ENCODE measurements at regions not wholly inside any gene's neighbourhood (a gene's known extent, or its start where the extent isn't known, plus 50 kb on each side); places are given as distances from the start of the nearest gene placed in this dataset.

DNA sequence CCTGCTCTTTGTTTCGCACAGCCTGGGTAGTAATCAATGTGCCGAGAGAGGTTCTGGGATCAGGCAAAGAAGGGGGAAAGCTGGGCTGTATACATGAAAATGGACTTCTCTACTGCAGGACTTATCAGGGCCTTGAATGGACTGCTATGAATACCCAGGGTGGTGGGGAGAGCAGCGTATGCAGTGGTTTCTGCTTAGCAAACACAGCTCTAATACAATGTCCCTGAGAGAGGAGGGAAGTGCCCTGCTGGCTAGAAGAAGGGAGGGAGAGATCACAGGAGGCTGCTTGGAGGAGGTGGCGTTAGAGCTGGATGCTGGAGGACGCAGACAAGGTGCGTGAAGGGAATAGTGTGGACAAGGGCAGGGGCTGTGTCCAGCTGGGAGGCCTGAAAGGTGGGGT is 116.1 kb downstream of the PTPRS start:
- POLR2A ChIA-PET, result no interaction called here
- Mint-ChIP-seq H3K4me1 (peaks cover 3% of the 10 kb centered on the region), H3K27ac (no peak overlapping the region)

DNA sequence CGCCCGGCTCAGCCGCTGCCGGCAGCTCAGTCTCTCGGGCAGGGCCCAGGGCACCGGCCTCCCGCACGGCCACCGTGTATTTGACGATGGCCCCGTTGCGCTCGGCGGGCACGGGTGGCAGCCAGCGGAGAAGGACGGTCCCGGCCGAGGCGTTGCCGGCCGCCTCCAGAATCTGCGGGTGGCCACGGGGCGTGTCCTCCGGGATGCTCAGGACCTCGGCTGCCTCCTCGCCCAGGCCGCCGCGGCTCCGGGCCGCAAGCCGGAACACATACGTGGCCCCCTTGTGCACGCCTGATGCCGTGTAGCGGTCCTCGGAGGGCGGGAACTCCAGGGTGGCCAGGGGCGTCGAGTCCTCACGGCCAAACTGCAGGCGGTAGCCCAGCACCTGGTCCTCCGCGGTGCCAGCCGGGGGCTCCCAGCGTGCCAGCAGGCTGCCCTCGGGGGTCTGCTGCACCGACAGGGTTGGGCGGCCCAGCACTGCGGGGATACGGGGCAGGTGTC is 117.7 kb downstream of the PTPRS start:
- no peaks in the 10 kb centered on the region for H3K4me1 Mint-ChIP-seq

More for the DNA sequence above, 116.1 kb downstream of the PTPRS start:
- Mint-ChIP-seq H3K27me3 (peaks cover 15% of the 10 kb centered on the region), H3K4me3 (no peak overlapping the region), H3K36me3 (no peaks in the 10 kb centered on the region), H3K9me3 (no peaks in the 10 kb centered on the region)
- no peak for DNase-seq
- ATAC-seq (ENCODE audit: low read depth), result no peak

DNA sequence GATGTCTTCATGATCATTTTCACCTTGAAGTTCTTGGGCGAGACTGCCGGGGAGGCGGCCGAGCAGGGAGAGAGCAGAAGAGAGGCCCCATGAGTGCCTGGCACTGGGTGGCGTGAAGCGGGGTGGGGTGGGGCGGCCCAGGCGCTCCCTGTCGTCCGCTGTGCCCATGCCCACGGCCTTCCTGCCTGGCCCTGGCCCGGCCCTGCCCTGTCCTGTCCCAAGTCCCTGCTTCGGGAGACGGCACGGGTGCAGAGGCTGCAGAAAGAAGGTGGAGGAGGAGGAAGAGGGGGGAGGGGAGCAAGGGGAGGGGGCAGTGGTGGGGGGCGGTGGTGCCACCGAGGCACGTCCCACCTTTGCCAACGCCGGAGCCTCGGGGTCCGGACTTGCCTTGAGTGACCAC is 118.4 kb downstream of the PTPRS start:
- Mint-ChIP-seq H3K9me3 (no peaks in the 10 kb centered on the region), H3K4me1 (no peaks in the 10 kb centered on the region), H3K27ac (no peak overlapping the region), H3K4me3 (no peak overlapping the region), H3K36me3 (no peaks in the 10 kb centered on the region), H3K27me3 (no peaks in the 10 kb centered on the region)
- POLR2A ChIA-PET, result no interaction called here
- DNase-seq (no peak), ATAC-seq (ENCODE audit: low read depth) (no peak)

More for the DNA sequence above, 117.7 kb downstream of the PTPRS start:
- ATAC-seq (ENCODE audit: low read depth) (no peak), DNase-seq (no peak)
- Mint-ChIP-seq H3K27me3 (peaks cover 5% of the 10 kb centered on the region), H3K4me3 (no peak overlapping the region), H3K9me3 (no peaks in the 10 kb centered on the region), H3K36me3 (no peaks in the 10 kb centered on the region), H3K27ac (no peak overlapping the region)
- POLR2A ChIA-PET, result no interaction called here

DNA sequence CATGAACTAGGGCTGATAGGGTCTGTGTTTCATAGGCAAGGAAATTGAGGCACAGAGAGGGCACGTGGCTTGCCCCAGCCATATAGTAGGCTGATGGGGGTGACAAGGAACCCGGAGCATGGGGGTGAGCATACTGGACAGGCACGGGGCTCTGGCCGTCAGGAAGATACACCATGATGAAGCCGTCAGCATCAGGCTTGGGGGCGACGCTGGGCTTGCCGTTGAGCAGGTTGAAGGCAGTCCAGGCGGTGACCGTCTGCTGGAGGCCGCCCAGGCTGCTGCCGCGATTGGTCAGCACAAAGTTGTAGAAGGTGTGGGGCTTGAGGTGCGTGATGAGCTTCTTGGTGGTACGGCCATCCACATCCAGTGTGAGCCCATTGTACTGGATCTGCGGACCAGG is 119.7 kb downstream of the PTPRS start:
- ATAC-seq (ENCODE audit: low read depth), result no peak
- H3K4me1 Mint-ChIP-seq, result peaks cover 2% of the 10 kb centered on the region
- POLR2A ChIA-PET, result no interaction called here
- DNase-seq, result no peak
- no peaks in the 10 kb centered on the region for H3K27me3 Mint-ChIP-seq
- H3K36me3 Mint-ChIP-seq, result no peaks in the 10 kb centered on the region
- H3K9me3 Mint-ChIP-seq, result no peaks in the 10 kb centered on the region
- H3K4me3 Mint-ChIP-seq, result no peak overlapping the region
- H3K27ac Mint-ChIP-seq, result no peak overlapping the region

DNA sequence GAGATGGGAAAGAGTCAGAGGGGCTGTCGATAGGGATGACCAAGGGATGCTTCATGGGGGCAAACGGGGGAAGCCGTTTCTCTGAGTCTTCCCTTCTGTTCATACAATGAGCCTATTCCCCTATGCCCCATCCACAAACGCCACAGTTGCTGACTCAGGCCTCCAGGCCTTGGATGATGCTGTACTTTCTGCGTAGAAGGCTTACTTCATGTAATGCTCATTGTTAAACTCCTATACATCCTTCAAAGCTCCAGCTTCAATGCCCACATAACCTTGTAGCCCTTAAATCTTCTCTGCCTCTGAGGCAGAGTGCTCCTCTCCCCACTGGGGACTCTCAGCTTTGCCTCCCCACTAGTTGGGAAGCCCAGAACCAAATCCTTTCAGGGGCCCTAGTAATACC is 120.3 kb downstream of the PTPRS start:
- Mint-ChIP-seq H3K9me3 (no peaks in the 10 kb centered on the region), H3K4me3 (no peak overlapping the region), H3K4me1 (peaks cover 2% of the 10 kb centered on the region), H3K27ac (no peak overlapping the region), H3K36me3 (no peaks in the 10 kb centered on the region), H3K27me3 (no peaks in the 10 kb centered on the region)
- POLR2A ChIA-PET, result no interaction called here
- ATAC-seq (ENCODE audit: low read depth), result no peak
- DNase-seq, result no peak

DNA sequence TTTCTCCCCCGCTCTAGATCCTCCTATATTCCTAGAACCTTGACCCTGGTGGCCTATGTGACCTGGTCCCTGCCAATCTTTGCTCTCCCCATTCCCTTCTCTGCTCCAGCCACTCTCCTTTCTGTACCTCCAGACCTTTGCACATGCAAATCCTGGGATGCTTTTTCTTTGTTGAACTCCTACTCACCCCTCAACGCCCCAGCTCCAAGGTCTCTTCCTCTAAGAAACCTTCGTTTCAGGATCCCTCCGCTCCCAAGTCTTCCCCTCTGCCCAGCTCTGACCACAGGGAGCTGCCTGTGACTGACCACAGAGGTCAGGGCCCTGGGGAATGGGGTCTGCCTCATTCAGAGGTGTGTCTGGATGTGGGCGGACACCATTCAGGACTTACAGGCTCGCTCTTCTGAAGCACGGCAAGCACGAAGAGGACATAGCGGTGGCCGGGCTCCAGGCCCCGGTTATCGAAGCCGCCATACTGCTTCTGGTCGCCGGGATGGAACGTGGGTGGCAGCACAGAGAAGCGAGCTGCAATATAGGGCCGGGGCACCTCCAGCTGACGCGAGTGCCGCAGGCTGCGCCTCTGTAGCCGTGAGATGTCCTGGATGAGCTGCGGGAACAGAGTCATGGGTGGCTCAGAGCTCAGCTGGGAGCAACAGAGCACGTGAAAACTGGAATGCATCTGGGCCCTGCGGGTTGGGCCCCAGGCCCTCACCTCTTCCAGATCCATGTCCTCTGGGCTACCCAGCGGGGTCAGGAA is 120.9 kb downstream of the PTPRS start:
- H3K27me3 Mint-ChIP-seq, result no peaks in the 10 kb centered on the region
- peaks cover 2% of the 10 kb centered on the region for H3K4me1 Mint-ChIP-seq
- no peak for DNase-seq
- H3K9me3 Mint-ChIP-seq, result no peaks in the 10 kb centered on the region
- H3K27ac Mint-ChIP-seq, result no peak overlapping the region
- POLR2A ChIA-PET, result no interaction called here
- H3K36me3 Mint-ChIP-seq, result no peaks in the 10 kb centered on the region
- ATAC-seq (ENCODE audit: low read depth), result no peak
- no peak overlapping the region for H3K4me3 Mint-ChIP-seq

DNA sequence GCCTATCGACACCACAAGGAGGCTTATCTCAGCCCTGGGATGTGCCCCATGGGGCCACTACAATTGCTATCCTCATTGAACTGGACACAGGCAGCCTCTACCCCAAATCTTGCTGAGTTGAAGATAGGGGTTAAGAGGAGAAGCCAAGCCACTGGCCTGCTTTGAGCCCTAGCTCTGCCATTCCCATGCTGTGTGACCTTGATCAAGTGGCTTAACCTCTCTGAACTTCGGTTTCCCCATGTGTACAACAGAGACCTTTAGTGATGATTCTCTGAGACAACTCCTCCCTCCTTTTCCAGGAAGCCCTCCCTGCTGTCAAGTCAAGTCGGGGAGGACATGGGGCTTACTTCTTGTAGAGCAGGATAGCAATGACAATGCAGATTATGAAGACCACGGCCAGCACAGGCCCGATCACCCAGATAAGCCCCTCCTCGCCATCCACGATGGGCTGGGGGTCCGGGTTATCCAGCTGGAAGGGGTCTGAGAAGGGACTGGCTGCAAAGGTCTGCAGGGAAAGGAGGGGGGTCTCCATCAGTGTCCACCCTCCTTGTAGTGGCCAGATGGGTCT is 121.6 kb downstream of the PTPRS start:
- peaks cover 2% of the 10 kb centered on the region for H3K4me1 Mint-ChIP-seq
- H3K27ac Mint-ChIP-seq, result no peak overlapping the region
- DNase-seq, result no peak
- no peaks in the 10 kb centered on the region for H3K36me3 Mint-ChIP-seq
- no peaks in the 10 kb centered on the region for H3K9me3 Mint-ChIP-seq
- no peaks in the 10 kb centered on the region for H3K27me3 Mint-ChIP-seq
- POLR2A ChIA-PET, result no interaction called here
- no peak for ATAC-seq (ENCODE audit: low read depth)
- H3K4me3 Mint-ChIP-seq, result no peak overlapping the region

GRCh38 chr19:5218255-5218855 is 122.3 kb downstream of the PTPRS start:
- ATAC-seq (ENCODE audit: low read depth), result no peak
- Mint-ChIP-seq H3K4me1 (peaks cover 2% of the 10 kb centered on the region), H3K27ac (no peak overlapping the region), H3K27me3 (no peaks in the 10 kb centered on the region), H3K9me3 (no peaks in the 10 kb centered on the region), H3K36me3 (no peaks in the 10 kb centered on the region), H3K4me3 (no peak overlapping the region)
- DNase-seq, result no peak
- POLR2A ChIA-PET, result no interaction called here

GRCh38 chr19:5217171-5217570 is 123.4 kb downstream of the PTPRS start:
- H3K36me3 Mint-ChIP-seq, result no peaks in the 10 kb centered on the region
- POLR2A ChIA-PET, result no interaction called here
- no peaks in the 10 kb centered on the region for H3K27me3 Mint-ChIP-seq
- DNase-seq (no peak), ATAC-seq (ENCODE audit: low read depth) (no peak)
- no peaks in the 10 kb centered on the region for H3K9me3 Mint-ChIP-seq
- no peak overlapping the region for H3K4me3 Mint-ChIP-seq
- H3K27ac Mint-ChIP-seq, result no peak overlapping the region
- H3K4me1 Mint-ChIP-seq, result peaks cover 2% of the 10 kb centered on the region

GRCh38 chr19:5216141-5216847 is 124.3 kb downstream of the PTPRS start:
- Mint-ChIP-seq H3K36me3 (no peaks in the 10 kb centered on the region), H3K9me3 (no peaks in the 10 kb centered on the region), H3K4me3 (no peak overlapping the region), H3K27ac (no peak overlapping the region), H3K4me1 (peaks cover 2% of the 10 kb centered on the region), H3K27me3 (no peaks in the 10 kb centered on the region)
- POLR2A ChIA-PET, result no interaction called here
- no peak for DNase-seq
- no peak for ATAC-seq (ENCODE audit: low read depth)

- Mint-ChIP-seq H3K4me3 (no peak overlapping the region), H3K4me1 (peaks cover 2% of the 10 kb centered on the region), H3K27ac (no peak overlapping the region), H3K36me3 (no peaks in the 10 kb centered on the region), H3K27me3 (no peaks in the 10 kb centered on the region), H3K9me3 (peaks cover 3% of the 10 kb centered on the region)
- ATAC-seq (ENCODE audit: low read depth), result no peak
- POLR2A ChIA-PET, result no interaction called here
- DNase-seq, result no peak
These were observed 125.2 kb downstream of the PTPRS start for GRCh38 chr19:5215431-5215830.

DNA sequence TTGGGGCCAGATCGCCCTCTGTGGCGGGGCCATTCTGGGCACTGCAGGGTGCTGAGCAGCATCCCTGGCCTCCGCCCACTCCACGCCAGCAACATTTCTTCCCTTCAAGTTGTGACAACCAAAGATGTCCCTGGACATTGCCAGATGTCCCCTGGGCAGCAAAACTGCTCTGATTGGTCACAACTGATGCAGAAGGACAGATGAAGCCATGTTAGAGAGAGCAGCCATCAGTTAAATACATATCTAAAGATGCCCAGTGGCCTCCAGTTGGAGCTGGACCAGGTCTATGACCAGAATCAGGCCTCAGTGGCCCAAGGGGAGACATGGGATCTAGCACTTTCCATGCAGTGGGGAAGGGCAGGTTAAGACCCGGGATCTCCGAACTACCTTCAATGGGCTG is 125.7 kb downstream of the PTPRS start:
- Mint-ChIP-seq H3K27ac (no peak overlapping the region), H3K27me3 (no peaks in the 10 kb centered on the region), H3K9me3 (peaks cover 3% of the 10 kb centered on the region), H3K4me3 (no peak overlapping the region), H3K4me1 (peaks cover 2% of the 10 kb centered on the region), H3K36me3 (no peaks in the 10 kb centered on the region)
- POLR2A ChIA-PET, result no interaction called here
- ATAC-seq (ENCODE audit: low read depth), result no peak
- no peak for DNase-seq

DNA sequence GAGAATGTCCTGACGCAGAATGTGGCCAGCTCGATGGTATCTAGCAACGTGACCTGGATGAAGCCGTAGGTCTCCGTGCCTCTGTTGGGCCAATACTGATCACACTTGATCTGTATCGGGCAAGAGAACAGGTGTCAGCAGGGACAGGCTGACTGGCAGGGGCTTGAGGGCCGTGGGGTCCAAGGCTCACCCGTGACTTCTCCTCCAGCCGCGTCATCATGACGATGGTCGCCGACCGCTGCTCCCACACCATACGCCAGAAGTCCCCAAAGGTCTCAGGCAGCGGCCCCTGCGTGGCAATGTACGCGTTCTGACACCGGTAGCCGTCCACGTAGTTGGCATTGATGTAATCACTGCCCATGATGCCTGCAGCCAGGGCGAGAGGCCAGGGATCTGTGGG is 126.2 kb downstream of the PTPRS start:
- Mint-ChIP-seq H3K9me3 (peaks cover 3% of the 10 kb centered on the region), H3K27ac (no peak overlapping the region), H3K27me3 (no peaks in the 10 kb centered on the region), H3K4me1 (peaks cover 2% of the 10 kb centered on the region), H3K4me3 (no peak overlapping the region), H3K36me3 (no peaks in the 10 kb centered on the region)
- DNase-seq, result no peak
- POLR2A ChIA-PET, result no interaction called here
- no peak for ATAC-seq (ENCODE audit: low read depth)

- DNase-seq, result no peak
- no peaks in the 10 kb centered on the region for H3K36me3 Mint-ChIP-seq
- no peak overlapping the region for H3K27ac Mint-ChIP-seq
- POLR2A ChIA-PET, result no interaction called here
- peaks cover 3% of the 10 kb centered on the region for H3K9me3 Mint-ChIP-seq
- no peaks in the 10 kb centered on the region for H3K27me3 Mint-ChIP-seq
- H3K4me1 Mint-ChIP-seq, result peaks cover 2% of the 10 kb centered on the region
- no peak overlapping the region for H3K4me3 Mint-ChIP-seq
- no peak for ATAC-seq (ENCODE audit: low read depth)
These were observed 126.9 kb downstream of the PTPRS start for GRCh38 chr19:5213667-5214066.

Measured in activated naive CD8-positive, alpha-beta T cell treated with anti-CD3 and anti-CD28 coated beads, Interleukin-2, amount 10 ng/mL, durations not matched to agents 7 days and 5 days (primary cell).